ENCODE measurements at regions not wholly inside any gene's neighbourhood (a gene's known extent, or its start where the extent isn't known, plus 50 kb on each side); places are given as distances from the start of the nearest gene placed in this dataset.

- TF ChIP-seq POLR2AphosphoS5 (IDR thresholded peaks at IDR 0.05), result peak; percentile 13
- no peak for TF ChIP-seq CTCF (IDR thresholded peaks at IDR 0.05)
- TF ChIP-seq POLR2A (IDR thresholded peaks at IDR 0.05), result no peak
Observed at GRCh38 chr20:1805816-1806215, 89.4 kb upstream of the SIRPA start.

Measured in prostate gland (tissue), 2 donors.